Right lobe of liver (tissue), 4 donors: ENCODE measurements at regions not wholly inside any gene's neighbourhood (a gene's known extent, or its start where the extent isn't known, plus 50 kb on each side); places are given as distances from the start of the nearest gene placed in this dataset.

ENCODE experiments used
- CTCF ChIP-seq, 4 donors: fragments of 200-600 bp in 3 of 4; fragments of 450-650 bp in 1 of 4; IDR thresholded peaks; one replicate each; pipeline versions ENCODE4 v1.5.1 to v1.8.0; 2016 to 2022; ENCODE audit warnings: antibody characterized with exemption in 4 of 4, mild to moderate bottlenecking in 2 of 4
- POLR2A ChIP-seq: fragments of 450-650 bp; IDR thresholded peaks from one replicate; pipeline ENCODE4 v1.6.1; 2017; ENCODE audit warnings: antibody characterized with exemption, mild to moderate bottlenecking
- donor health status: DM: no; HTN: no; CAD: no.
- donor health status: DM: no; HTN: no; CAD: no.
- donor health status: DM: no; HTN: yes; CAD: no.

- no peak for TF ChIP-seq CTCF (IDR thresholded peaks at IDR 0.05)
- TF ChIP-seq POLR2A: no peak
Observed at GRCh38 chr6:73932866-73933265, 236.9 kb downstream of the CD109 start.
